IMR-90 (cell line): ENCODE measurements at regions not wholly inside any gene's neighbourhood (a gene's known extent, or its start where the extent isn't known, plus 50 kb on each side); places are given as distances from the start of the nearest gene placed in this dataset.

Source experiments
- ATAC-seq: fragments of 200-7000 bp; cut with Tn5 transposase; 2 replicates; pipeline ENCODE4 v1.9.1; 2020; ENCODE audit warnings: low read depth, mild to moderate bottlenecking, moderate library complexity
- BruUV-seq: library from RNA; stranded (reverse); fragments of 400-500 nt; replicated peaks from 2 replicates; lab custom pipeline; 2021; lab: Mats Ljungman, UMichigan
- CTCF ChIA-PET: fragments of 300-600 bp; formaldehyde crosslinking; extraction: SDS; loops from one replicate; lab custom pipeline; 2021; ENCODE audit warnings: antibody characterized with exemption; lab: Yijun Ruan, JAX
- POLR2A ChIA-PET: fragments of 300-600 bp; sonication (Branson Sonifier 250); formaldehyde crosslinking; loops from one replicate; lab custom pipeline; 2022; ENCODE audit warnings: antibody characterized with exemption; ENCODE audit not compliant: unreplicated experiment; lab: Charles Lee
- DNase-seq: peaks from one replicate; pipeline ENCODE4 v3.0.0; 2013
- H2AFZ ChIP-seq: replicated peaks from 2 replicates; pipeline ENCODE3; 2013; ENCODE audit warnings: low read length, mild to moderate bottlenecking; ENCODE audit not compliant: poor library complexity
- H2AK5ac ChIP-seq: 2 replicates; pipeline ENCODE4 v1.6.1; 2013; ENCODE audit warnings: low read depth, low read length, inconsistent platforms
- H2AK9ac ChIP-seq: replicated peaks from 2 replicates; pipeline ENCODE3; 2013; ENCODE audit warnings: mild to moderate bottlenecking, low read depth, low read length, moderate library complexity; ENCODE audit not compliant: poor library complexity
- H2BK120ac ChIP-seq: 2 replicates; pipeline ENCODE4 v1.6.1; 2013; ENCODE audit warnings: low read depth, low read length, inconsistent platforms
- H2BK15ac ChIP-seq: 3 replicates; pipeline ENCODE4 v1.6.1; 2013; ENCODE audit warnings: low read depth, low read length, inconsistent platforms
- H2BK20ac ChIP-seq: 2 replicates; pipeline ENCODE4 v1.6.1; 2013; ENCODE audit warnings: low read depth, mild to moderate bottlenecking, inconsistent platforms, low read length, moderate library complexity
- H2BK5ac ChIP-seq: 2 replicates; pipeline ENCODE4 v1.6.1; 2013; ENCODE audit warnings: mild to moderate bottlenecking, low read depth, low read length, inconsistent platforms; ENCODE audit not compliant: poor library complexity, severe bottlenecking
- H3K14ac ChIP-seq: replicated peaks from 2 replicates; pipeline ENCODE4 v1.6.1; 2013; ENCODE audit warnings: low read depth, low read length, inconsistent platforms
- H3K18ac ChIP-seq: 2 replicates; pipeline ENCODE4 v1.6.1; 2013; ENCODE audit warnings: low read depth, low read length, control low read depth
- H3K23ac ChIP-seq: 2 replicates; pipeline ENCODE4 v1.6.1; 2013; ENCODE audit warnings: low read depth, low read length, inconsistent platforms
- H3K27ac ChIP-seq: 2 replicates; pipeline ENCODE4 v1.5.1; 2013; ENCODE audit warnings: mild to moderate bottlenecking, control low read depth, low read length; ENCODE audit not compliant: insufficient read depth
- H3K27me3 ChIP-seq: 2 replicates; pipeline ENCODE4 v1.6.1; 2013; ENCODE audit warnings: low read length; ENCODE audit not compliant: control insufficient read depth, insufficient read depth
- H3K36me3 ChIP-seq: 2 replicates; pipeline ENCODE4 v1.6.1; 2013; ENCODE audit warnings: low read length, mixed read lengths; ENCODE audit not compliant: control insufficient read depth, insufficient read depth
- H3K4ac ChIP-seq: 2 replicates; pipeline ENCODE4 v1.6.1; 2013; ENCODE audit warnings: low read depth, low read length, inconsistent platforms
- H3K4me1 ChIP-seq: 2 replicates; pipeline ENCODE4 v1.6.1; 2013; ENCODE audit warnings: low read length, mixed read lengths; ENCODE audit not compliant: control insufficient read depth, insufficient read depth
- H3K4me2 ChIP-seq: 2 replicates; pipeline ENCODE4 v1.6.1; 2013; ENCODE audit warnings: low read depth, mild to moderate bottlenecking, control low read depth, low read length, moderate library complexity
- H3K4me3 ChIP-seq: 2 replicates; pipeline ENCODE4 v1.5.1; 2013; ENCODE audit warnings: low read depth, mild to moderate bottlenecking, control low read depth, low read length, moderate library complexity; ENCODE audit not compliant: insufficient read depth
- H3K56ac ChIP-seq: 2 replicates; pipeline ENCODE4 v1.6.1; 2013; ENCODE audit warnings: low read length, inconsistent platforms; ENCODE audit not compliant: insufficient read depth; ENCODE audit errors: extremely low read depth
- H3K79me1 ChIP-seq, 2 experiments: 2 replicates each; pipeline ENCODE4 v1.6.1; 2013; ENCODE audit warnings: low read length in 2 of 2, inconsistent platforms in 1 of 2, low read depth in 1 of 2
- H3K9ac ChIP-seq: 2 replicates; pipeline ENCODE4 v1.6.1; 2013; ENCODE audit warnings: low read depth, low read length, control low read depth
- H3K9me1 ChIP-seq: 2 replicates; pipeline ENCODE4 v1.6.1; 2013; ENCODE audit warnings: low read length, inconsistent platforms; ENCODE audit not compliant: insufficient read depth
- H3K9me3 ChIP-seq: 2 replicates; pipeline ENCODE4 v1.6.1; 2013; ENCODE audit warnings: low read length; ENCODE audit not compliant: control insufficient read depth, insufficient read depth
- H4K20me1 ChIP-seq: 2 replicates; pipeline ENCODE4 v1.6.1; 2013; ENCODE audit warnings: low read length, inconsistent platforms; ENCODE audit not compliant: insufficient read depth
- H4K5ac ChIP-seq: 2 replicates; pipeline ENCODE4 v1.6.1; 2013; ENCODE audit warnings: mild to moderate bottlenecking, low read depth, low read length, control low read depth
- H4K8ac ChIP-seq, 2 experiments: 2 replicates each; pipeline ENCODE4 v1.6.1; 2013; ENCODE audit warnings: low read depth in 2 of 2, low read length in 2 of 2, control low read depth in 1 of 2, inconsistent platforms in 1 of 2
- H4K91ac ChIP-seq: 2 replicates; pipeline ENCODE4 v1.6.1; 2013; ENCODE audit warnings: low read depth, low read length, inconsistent platforms; ENCODE audit not compliant: insufficient read depth
- CEBPB ChIP-seq: IDR thresholded peaks from 2 replicates; pipeline ENCODE4 v1.6.1; 2012; ENCODE audit warnings: low read depth, low read length, improper control_type of control experiment
- CHD1 ChIP-seq: IDR thresholded peaks from 2 replicates; pipeline ENCODE4 v1.6.1; 2012; ENCODE audit warnings: low read depth, low read length, improper control_type of control experiment
- MAFK ChIP-seq: IDR thresholded peaks from 2 replicates; pipeline ENCODE4 v1.6.1; 2012; ENCODE audit warnings: low read depth, low read length, improper control_type of control experiment
- MXI1 ChIP-seq: IDR thresholded peaks from 2 replicates; pipeline ENCODE4 v1.6.1; 2012; ENCODE audit warnings: low read depth, mild to moderate bottlenecking, low read length, moderate library complexity, borderline replicate concordance
- POLR2A ChIP-seq: IDR thresholded peaks from 2 replicates; pipeline ENCODE4 v1.6.1; 2012; ENCODE audit warnings: mild to moderate bottlenecking, low read depth, low read length
- RCOR1 ChIP-seq: IDR thresholded peaks from 2 replicates; pipeline ENCODE4 v1.6.1; 2012; ENCODE audit warnings: mild to moderate bottlenecking, low read length, improper control_type of control experiment; ENCODE audit not compliant: insufficient replicate concordance
- RFX5 ChIP-seq: IDR thresholded peaks from 2 replicates; pipeline ENCODE4 v1.8.0; 2012; ENCODE audit warnings: low read depth, mild to moderate bottlenecking, low read length, moderate library complexity
- SMC3 ChIP-seq: fragments of 150-350 bp; IDR thresholded peaks from 2 replicates; pipeline ENCODE4 v1.6.1; 2016; ENCODE audit warnings: low read depth, mild to moderate bottlenecking, antibody characterized with exemption, low read length, moderate library complexity
- WGBS, 2 experiments: methylation state at CpG; one replicate each; pipeline versions ENCODE4 v1.1.5 to v1.1.7; 2013; ENCODE audit warnings: missing lambda C conversion rate in 2 of 2; ENCODE audit not compliant: insufficient read length in 1 of 2; ENCODE audit errors: extremely low coverage in 2 of 2; 5-methylcytosine and 5-hydroxymethylcytosine counted together
- dilution Hi-C: fragments of 300-500 bp; cut with HindIII; formaldehyde crosslinking; loops from one replicate; pipeline ENCODE4 v1.14.3; 2018; ENCODE audit warnings: low sequenced_read_pairs; ENCODE audit not compliant: unreplicated experiment
- in situ Hi-C: fragments of 300-500 bp; cut with MboI; formaldehyde crosslinking; loops from 3 replicates; pipeline ENCODE4 v1.14.3; 2019; ENCODE audit warnings: low sequenced_read_pairs, inconsistent platforms, mixed read lengths
- intact Hi-C: fragments of 100-400 bp; cut with micrococcal nuclease; formaldehyde crosslinking; loops from 2 replicates; pipeline ENCODE4 v1.10.0; 2022

DNA sequence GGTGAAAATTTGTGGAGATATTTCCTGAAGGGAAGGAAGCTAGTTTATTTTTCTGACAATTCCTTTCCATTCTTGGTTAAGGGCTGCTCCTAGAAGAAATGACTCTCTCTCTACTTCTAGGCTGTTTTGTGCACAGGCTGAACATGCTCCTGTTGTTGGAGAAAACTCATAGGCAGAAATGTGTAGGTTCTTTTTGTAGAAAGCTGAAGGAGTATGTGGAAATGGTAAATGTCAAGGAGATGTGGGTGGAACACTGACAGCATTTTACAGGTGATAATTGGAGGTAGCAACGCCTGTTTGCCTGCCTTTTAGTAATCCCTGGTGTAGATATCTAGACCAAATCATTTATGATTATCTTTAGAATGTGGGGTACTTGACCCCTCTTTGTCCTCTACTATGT, 322.2 kb upstream of the TBC1D5 start:
- H4K8ac ChIP-seq = no peak overlapping the region
- H3K27ac ChIP-seq = no peak overlapping the region
- ChIA-PET CTCF (no interaction called here), POLR2A (no interaction called here)
- no peak for DNase-seq
- H3K9ac ChIP-seq = no peak overlapping the region
- no peak overlapping the region for H2AK9ac ChIP-seq
- H3K27me3 ChIP-seq = no peaks in the 10 kb centered on the region
- H3K9me3 ChIP-seq = no peaks in the 10 kb centered on the region
- peaks cover 2% of the 10 kb centered on the region; the same call in 1 of the 2 replicates for H3K4me1 ChIP-seq
- no peak overlapping the region for H2AFZ ChIP-seq
- H3K23ac ChIP-seq = no peak overlapping the region
- in situ Hi-C loops (no loop called here), intact Hi-C loops (no loop called here), dilution Hi-C loops (no loop called here)
- no peak overlapping the region for H2BK120ac ChIP-seq
- no TSS peak for BruUV-seq
- H4K91ac ChIP-seq = no peak overlapping the region
- no peak overlapping the region for H3K4me3 ChIP-seq
- H3K36me3 ChIP-seq = no peaks in the 10 kb centered on the region
- no peak overlapping the region for H3K18ac ChIP-seq
- H3K9me1 ChIP-seq = no peaks in the 10 kb centered on the region
- H2BK5ac ChIP-seq = no peak overlapping the region
- no CpG with 5 or more reads among the region's 1 CpG for WGBS, 2 experiments
- no peak for TF ChIP-seq CHD1
- TF ChIP-seq MXI1 = no peak
- TF ChIP-seq CEBPB = no peak
- TF ChIP-seq POLR2A = no peak
- no peak for TF ChIP-seq RCOR1
- no peak for TF ChIP-seq RFX5
- no peak for TF ChIP-seq MAFK
- no peak for TF ChIP-seq SMC3
- no peak overlapping the region for H2BK15ac ChIP-seq
- H3K4ac ChIP-seq = no peak overlapping the region
- no peak overlapping the region for H4K5ac ChIP-seq
- no peaks in the 10 kb centered on the region for H4K20me1 ChIP-seq
- H2BK20ac ChIP-seq = no peak overlapping the region
- no peak for ATAC-seq
- no peak overlapping the region for H2AK5ac ChIP-seq
- H3K14ac ChIP-seq = no peak overlapping the region
- H3K56ac ChIP-seq = no peak overlapping the region
- H3K79me1 ChIP-seq = no peaks in the 10 kb centered on the region
- H3K4me2 ChIP-seq = no peak overlapping the region
